ENCODE measurements at regions not wholly inside any gene's neighbourhood (a gene's known extent, or its start where the extent isn't known, plus 50 kb on each side); places are given as distances from the start of the nearest gene placed in this dataset.

- no peak for TF ChIP-seq CTCF (IDR thresholded peaks at IDR 0.05)
- no peak for TF ChIP-seq EP300 (IDR thresholded peaks at IDR 0.05)
- TF ChIP-seq POLR2A (IDR thresholded peaks at IDR 0.05): no peak
These were observed 77.4 kb downstream of the CTAGE1 start for GRCh38 chr18:22340331-22340730.
